ENCODE measurements at regions not wholly inside any gene's neighbourhood (a gene's known extent, or its start where the extent isn't known, plus 50 kb on each side); places are given as distances from the start of the nearest gene placed in this dataset.
"Not testable (repeated sequence)": the region's sequence is repeated elsewhere in the genome, so short reads cannot be mapped to it uniquely, and the experiment has no call there.

DNA sequence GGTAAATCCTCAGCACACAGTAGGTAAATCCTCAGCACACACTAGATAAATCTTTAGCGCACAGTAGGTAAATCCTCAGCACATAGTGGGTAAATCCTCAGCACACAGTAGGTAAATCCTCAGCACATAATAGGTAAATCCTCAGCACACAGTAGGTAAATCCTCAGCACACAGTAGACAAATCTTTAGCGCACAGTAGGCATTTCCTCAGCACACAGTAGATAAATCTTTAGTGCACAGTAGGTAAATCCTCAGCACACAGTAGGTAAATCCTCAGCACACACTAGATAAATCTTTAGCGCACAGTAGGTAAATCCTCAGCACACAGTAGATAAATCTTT, 102.0 kb downstream of the MICALL2 start:
- not testable (repeated sequence) for H3K27me3 ChIP-seq (ENCODE audit: insufficient read depth, low read length, poor library complexity); H2BK5ac ChIP-seq (ENCODE audit: low read length); H3K4ac ChIP-seq (ENCODE audit: low read depth, low read length); H2AK5ac ChIP-seq (ENCODE audit: low read length); H3K36me3 ChIP-seq (ENCODE audit: control insufficient read depth, insufficient read depth, low read length); H3K79me1 ChIP-seq (ENCODE audit: low read length); H3K4me1 ChIP-seq (ENCODE audit: control insufficient read depth, low read depth, low read length); H3K9ac ChIP-seq (ENCODE audit: low read length); H2BK120ac ChIP-seq (ENCODE audit: low read depth, low read length); DNase-seq; H3K27ac ChIP-seq (ENCODE audit: low read depth, low read length); H3K18ac ChIP-seq (ENCODE audit: low read length); H3K23ac ChIP-seq (ENCODE audit: low read length); H4K5ac ChIP-seq (ENCODE audit: low read length); H3K4me2 ChIP-seq (ENCODE audit: low read length); H3K4me3 ChIP-seq (ENCODE audit: low read length); H3K79me2 ChIP-seq (ENCODE audit: control insufficient read depth, insufficient read depth, low read length); H3K56ac ChIP-seq (ENCODE audit: low read length); H2BK15ac ChIP-seq (replicated peaks; ENCODE audit: low read depth); H4K8ac ChIP-seq (ENCODE audit: low read depth, low read length)
- WGBS (ENCODE audit: extremely low coverage, insufficient coverage, low lambda C conversion rate) = no CpG with 5 or more reads among the region's 3 CpGs

DNA sequence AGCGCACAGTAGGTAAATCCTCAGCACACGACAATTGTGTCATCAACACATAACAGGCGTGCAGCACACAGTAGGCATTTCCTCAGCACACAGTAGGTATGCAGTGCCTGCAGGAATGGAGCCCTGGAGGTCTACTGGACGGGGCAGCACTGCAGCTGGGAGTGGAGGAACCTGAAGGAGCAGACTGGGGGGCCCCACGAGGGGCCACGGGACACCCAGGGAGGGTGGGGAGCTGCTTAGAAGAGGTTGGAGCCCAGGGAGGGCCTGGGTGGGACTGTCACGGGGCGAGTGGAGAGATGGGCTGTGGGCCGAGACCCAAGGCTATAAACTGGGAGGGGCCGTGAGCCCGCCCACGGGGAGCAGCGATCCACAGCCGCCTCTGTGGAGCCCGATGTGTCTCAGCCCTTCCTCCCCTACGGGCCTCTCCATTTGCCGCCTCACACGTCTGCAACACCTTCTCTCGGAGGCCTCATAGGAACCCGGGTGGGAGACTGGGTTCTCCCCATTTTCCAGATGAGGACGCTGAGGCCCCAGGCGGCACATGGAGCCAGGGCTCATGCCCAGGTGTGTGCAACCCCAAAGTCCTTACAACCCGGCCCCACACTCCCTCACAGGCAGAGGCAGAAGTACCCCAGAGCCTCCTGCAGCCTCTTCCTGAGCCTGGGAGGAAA, 101.5 kb downstream of the MICALL2 start:
- Histone ChIP-seq H3K36me3 (ENCODE audit: control insufficient read depth, insufficient read depth, low read length) (no peaks in the 10 kb centered on the region), H2BK120ac (ENCODE audit: low read depth, low read length) (no peak overlapping the region), H3K23ac (ENCODE audit: low read length) (no peak overlapping the region), H3K79me1 (ENCODE audit: low read length) (no peaks in the 10 kb centered on the region), H3K9ac (ENCODE audit: low read length) (no peak overlapping the region), H4K8ac (ENCODE audit: low read depth, low read length) (no peak overlapping the region), H3K56ac (ENCODE audit: low read length) (no peak overlapping the region), H2BK15ac (replicated peaks; ENCODE audit: low read depth) (no peak overlapping the region), H3K4me2 (ENCODE audit: low read length) (no peak overlapping the region), H4K5ac (ENCODE audit: low read length) (no peak overlapping the region), H3K4me3 (ENCODE audit: low read length) (no peak overlapping the region), H3K27ac (ENCODE audit: low read depth, low read length) (no peak overlapping the region), H2AK5ac (ENCODE audit: low read length) (no peak overlapping the region), H3K18ac (ENCODE audit: low read length) (no peak overlapping the region), H2BK5ac (ENCODE audit: low read length) (no peak overlapping the region), H3K27me3 (ENCODE audit: insufficient read depth, low read length, poor library complexity) (no peaks in the 10 kb centered on the region), H3K4me1 (ENCODE audit: control insufficient read depth, low read depth, low read length) (no peaks in the 10 kb centered on the region), H3K79me2 (ENCODE audit: control insufficient read depth, insufficient read depth, low read length) (no peaks in the 10 kb centered on the region), H3K4ac (ENCODE audit: low read depth, low read length) (no peak overlapping the region)
- WGBS (ENCODE audit: extremely low coverage, insufficient coverage, low lambda C conversion rate) = no CpG with 5 or more reads among the region's 23 CpGs
- DNase-seq = no peak

- Histone ChIP-seq H3K9ac (ENCODE audit: low read length) (no peak overlapping the region), H3K79me2 (ENCODE audit: control insufficient read depth, insufficient read depth, low read length) (no peaks in the 10 kb centered on the region), H3K36me3 (ENCODE audit: control insufficient read depth, insufficient read depth, low read length) (no peaks in the 10 kb centered on the region), H3K79me1 (ENCODE audit: low read length) (no peaks in the 10 kb centered on the region), H3K4me1 (ENCODE audit: control insufficient read depth, low read depth, low read length) (no peaks in the 10 kb centered on the region), H2BK15ac (replicated peaks; ENCODE audit: low read depth) (no peak overlapping the region), H2BK5ac (ENCODE audit: low read length) (no peak overlapping the region), H4K8ac (ENCODE audit: low read depth, low read length) (no peak overlapping the region), H2BK120ac (ENCODE audit: low read depth, low read length) (no peak overlapping the region), H3K23ac (ENCODE audit: low read length) (no peak overlapping the region), H2AK5ac (ENCODE audit: low read length) (no peak overlapping the region), H3K4me3 (ENCODE audit: low read length) (no peak overlapping the region), H3K4ac (ENCODE audit: low read depth, low read length) (no peak overlapping the region), H3K18ac (ENCODE audit: low read length) (no peak overlapping the region), H3K27ac (ENCODE audit: low read depth, low read length) (no peak overlapping the region), H4K5ac (ENCODE audit: low read length) (no peak overlapping the region), H3K56ac (ENCODE audit: low read length) (no peak overlapping the region), H3K4me2 (ENCODE audit: low read length) (no peak overlapping the region), H3K27me3 (ENCODE audit: insufficient read depth, low read length, poor library complexity) (no peaks in the 10 kb centered on the region)
- WGBS (ENCODE audit: extremely low coverage, insufficient coverage, low lambda C conversion rate) = no CpG with 5 or more reads among the region's 22 CpGs
- DNase-seq = no peak
These were observed 100.8 kb downstream of the MICALL2 start for GRCh38 chr7:1358376-1359050.

- no peak for DNase-seq
- Histone ChIP-seq H3K79me2 (ENCODE audit: control insufficient read depth, insufficient read depth, low read length) (no peaks in the 10 kb centered on the region), H3K27ac (ENCODE audit: low read depth, low read length) (no peak overlapping the region), H4K5ac (ENCODE audit: low read length) (no peak overlapping the region), H3K36me3 (ENCODE audit: control insufficient read depth, insufficient read depth, low read length) (no peaks in the 10 kb centered on the region), H3K56ac (ENCODE audit: low read length) (no peak overlapping the region), H2BK120ac (ENCODE audit: low read depth, low read length) (no peak overlapping the region), H2BK5ac (ENCODE audit: low read length) (no peak overlapping the region), H2AK5ac (ENCODE audit: low read length) (no peak overlapping the region), H3K4ac (ENCODE audit: low read depth, low read length) (no peak overlapping the region), H3K18ac (ENCODE audit: low read length) (no peak overlapping the region), H3K79me1 (ENCODE audit: low read length) (no peaks in the 10 kb centered on the region), H2BK15ac (replicated peaks; ENCODE audit: low read depth) (no peak overlapping the region), H3K23ac (ENCODE audit: low read length) (no peak overlapping the region), H3K27me3 (ENCODE audit: insufficient read depth, low read length, poor library complexity) (no peaks in the 10 kb centered on the region), H3K4me3 (ENCODE audit: low read length) (no peak overlapping the region), H3K4me1 (ENCODE audit: control insufficient read depth, low read depth, low read length) (no peaks in the 10 kb centered on the region), H4K8ac (ENCODE audit: low read depth, low read length) (no peak overlapping the region), H3K4me2 (ENCODE audit: low read length) (no peak overlapping the region), H3K9ac (ENCODE audit: low read length) (no peak overlapping the region)
- WGBS (ENCODE audit: extremely low coverage, insufficient coverage, low lambda C conversion rate) = no CpG with 5 or more reads among the region's 12 CpGs
These were observed 100.2 kb downstream of the MICALL2 start for GRCh38 chr7:1359051-1359400.

GRCh38 chr7:1359681-1360485, 99.4 kb downstream of the MICALL2 start:
- Histone ChIP-seq H2BK5ac (ENCODE audit: low read length) (no peak overlapping the region), H3K79me1 (ENCODE audit: low read length) (no peaks in the 10 kb centered on the region), H3K23ac (ENCODE audit: low read length) (no peak overlapping the region), H3K56ac (ENCODE audit: low read length) (no peak overlapping the region), H3K27ac (ENCODE audit: low read depth, low read length) (no peak overlapping the region), H3K27me3 (ENCODE audit: insufficient read depth, low read length, poor library complexity) (no peaks in the 10 kb centered on the region), H3K79me2 (ENCODE audit: control insufficient read depth, insufficient read depth, low read length) (no peaks in the 10 kb centered on the region), H4K5ac (ENCODE audit: low read length) (no peak overlapping the region), H2AK5ac (ENCODE audit: low read length) (no peak overlapping the region), H3K4me3 (ENCODE audit: low read length) (no peak overlapping the region), H4K8ac (ENCODE audit: low read depth, low read length) (no peak overlapping the region), H3K9ac (ENCODE audit: low read length) (no peak overlapping the region), H3K18ac (ENCODE audit: low read length) (no peak overlapping the region), H2BK120ac (ENCODE audit: low read depth, low read length) (no peak overlapping the region), H3K36me3 (ENCODE audit: control insufficient read depth, insufficient read depth, low read length) (no peaks in the 10 kb centered on the region), H3K4me1 (ENCODE audit: control insufficient read depth, low read depth, low read length) (no peaks in the 10 kb centered on the region), H3K4me2 (ENCODE audit: low read length) (no peak overlapping the region), H2BK15ac (replicated peaks; ENCODE audit: low read depth) (no peak overlapping the region), H3K4ac (ENCODE audit: low read depth, low read length) (no peak overlapping the region)
- no peak for DNase-seq
- WGBS (ENCODE audit: extremely low coverage, insufficient coverage, low lambda C conversion rate) = no CpG with 5 or more reads among the region's 19 CpGs

Data from mesendoderm (in vitro differentiated cells).